CD8-positive, alpha-beta memory T cell (primary cell): ENCODE measurements at regions not wholly inside any gene's neighbourhood (a gene's known extent, or its start where the extent isn't known, plus 50 kb on each side); places are given as distances from the start of the nearest gene placed in this dataset.

Experiments used
- CTCF ChIA-PET: fragments of 350-600 bp; sonication (Branson Sonifier 250); formaldehyde crosslinking; loops from one replicate; lab custom pipeline; 2021; ENCODE audit warnings: antibody characterized with exemption; lab: Charles Lee
- POLR2A ChIA-PET: fragments of 350-600 bp; sonication (Branson Sonifier 250); formaldehyde crosslinking; loops from one replicate; lab custom pipeline; 2021; ENCODE audit warnings: antibody characterized with exemption; lab: Charles Lee
- DNase-seq, 5 donors: peaks; one replicate each; pipeline versions ENCODE4 v3.0.0 to v3.0.0-alpha.2; 2020 to 2022; ENCODE audit warnings: mixed read lengths in 1 of 5
- H3K27ac ChIP-seq: one replicate; pipeline ENCODE4 v1.7.0; 2013; ENCODE audit warnings: low read depth, mild to moderate bottlenecking, low read length, moderate library complexity
- H3K27me3 ChIP-seq: 2 replicates; pipeline ENCODE4 v1.7.0; 2013; ENCODE audit warnings: low read length, mild to moderate bottlenecking; ENCODE audit not compliant: insufficient read depth, poor library complexity, severe bottlenecking
- H3K36me3 ChIP-seq: 2 replicates; pipeline ENCODE4 v1.7.0; 2013; ENCODE audit warnings: mild to moderate bottlenecking, low read length, moderate library complexity; ENCODE audit not compliant: insufficient read depth
- H3K4me1 ChIP-seq: 2 replicates; pipeline ENCODE4 v1.7.0; 2013; ENCODE audit warnings: mild to moderate bottlenecking, low read length, moderate library complexity; ENCODE audit not compliant: insufficient read depth
- H3K4me3 ChIP-seq: 2 replicates; pipeline ENCODE4 v1.7.0; 2013; ENCODE audit warnings: mild to moderate bottlenecking, low read length
- H3K9me3 ChIP-seq: 2 replicates; pipeline ENCODE4 v1.7.0; 2013; ENCODE audit warnings: mild to moderate bottlenecking, low read length
- H3K27ac Mint-ChIP-seq, 8 donors: one replicate each; pipeline ENCODE4 v1.8.0; 2020 to 2021; ENCODE audit warnings: mixed read lengths in 8 of 8, mild to moderate bottlenecking in 6 of 8, inconsistent platforms in 3 of 8, moderate library complexity in 3 of 8
- H3K27me3 Mint-ChIP-seq, 2 donors: one replicate each; pipeline ENCODE4 v1.8.0; 2020 to 2021; ENCODE audit warnings: mixed read lengths in 2 of 2, mild to moderate bottlenecking in 1 of 2, moderate library complexity in 1 of 2
- H3K36me3 Mint-ChIP-seq, 3 donors: one replicate each; pipeline ENCODE4 v1.8.0; 2020 to 2021; ENCODE audit warnings: mixed read lengths in 3 of 3, inconsistent platforms in 1 of 3, mild to moderate bottlenecking in 1 of 3
- H3K4me1 Mint-ChIP-seq, 3 donors: one replicate each; pipeline ENCODE4 v1.8.0; 2020 to 2021; ENCODE audit warnings: mixed read lengths in 3 of 3, inconsistent platforms in 1 of 3, mild to moderate bottlenecking in 1 of 3
- H3K4me3 Mint-ChIP-seq, 7 donors: one replicate each; pipeline ENCODE4 v1.8.0; 2020 to 2021; ENCODE audit warnings: mixed read lengths in 7 of 7, mild to moderate bottlenecking in 6 of 7, moderate library complexity in 4 of 7, inconsistent platforms in 2 of 7
- H3K9me3 Mint-ChIP-seq, 5 donors: one replicate each; pipeline ENCODE4 v1.8.0; 2020 to 2022; ENCODE audit warnings: mixed read lengths in 5 of 5, mild to moderate bottlenecking in 3 of 5, moderate library complexity in 2 of 5, inconsistent platforms in 1 of 5

- no peak overlapping the region for H3K4me3 Mint-ChIP-seq
- no peak for DNase-seq
- H3K9me3 Mint-ChIP-seq, result no peaks in the 10 kb centered on the region
- Histone ChIP-seq H3K36me3 (no peaks in the 10 kb centered on the region), H3K27ac (no peak overlapping the region), H3K4me1 (no peaks in the 10 kb centered on the region), H3K27me3 (no peaks in the 10 kb centered on the region), H3K9me3 (no peaks in the 10 kb centered on the region), H3K4me3 (no peak overlapping the region)
- ChIA-PET CTCF (no interaction called here), POLR2A (no interaction called here)
- peaks cover 10 to 23% of the 10 kb centered on the region in 2 donors for H3K27me3 Mint-ChIP-seq
- H3K4me1 Mint-ChIP-seq, result no peaks in the 10 kb centered on the region
- H3K27ac Mint-ChIP-seq, result no peak overlapping the region
- no peaks in the 10 kb centered on the region for H3K36me3 Mint-ChIP-seq
Observed at GRCh38 chr2:236726701-236727450, 157.3 kb downstream of the ACKR3 start.

- peaks cover 8 to 19% of the 10 kb centered on the region in 2 donors for H3K27me3 Mint-ChIP-seq
- H3K4me1 Mint-ChIP-seq, result no peaks in the 10 kb centered on the region
- H3K9me3 Mint-ChIP-seq, result no peaks in the 10 kb centered on the region
- H3K36me3 Mint-ChIP-seq, result no peaks in the 10 kb centered on the region
- no peak overlapping the region for H3K27ac Mint-ChIP-seq
- H3K4me3 Mint-ChIP-seq, result no peak overlapping the region
- H3K4me1 ChIP-seq, result no peaks in the 10 kb centered on the region
- H3K4me3 ChIP-seq, result no peak overlapping the region
- no peak for DNase-seq
- H3K9me3 ChIP-seq, result no peaks in the 10 kb centered on the region
- POLR2A ChIA-PET, result no interaction called here
- H3K27me3 ChIP-seq, result no peaks in the 10 kb centered on the region
- H3K27ac ChIP-seq, result no peak overlapping the region
- H3K36me3 ChIP-seq, result no peaks in the 10 kb centered on the region
- CTCF ChIA-PET, result no interaction called here
Observed at GRCh38 chr2:236728916-236729670, 159.5 kb downstream of the ACKR3 start.

DNA sequence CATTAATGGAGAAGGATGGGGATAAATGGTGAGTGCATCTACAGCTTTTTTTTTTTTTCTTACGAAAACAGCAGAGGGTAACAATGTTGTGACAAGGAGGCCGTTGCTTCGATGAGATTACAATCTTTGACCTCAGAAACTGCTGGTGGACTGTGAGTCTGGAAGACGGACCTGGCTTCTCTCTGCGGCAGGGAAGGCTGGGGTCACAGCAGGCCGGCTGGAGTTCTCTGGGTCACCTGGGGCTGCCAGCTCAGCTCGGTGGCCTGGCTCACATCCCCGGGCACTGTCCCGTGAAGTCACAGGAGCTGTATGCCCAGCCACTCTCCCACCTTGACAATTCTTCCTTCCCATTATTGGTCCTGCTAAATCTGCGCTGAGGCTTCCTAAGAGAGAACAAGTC, 160.8 kb downstream of the ACKR3 start:
- peaks cover 6 to 27% of the 10 kb centered on the region in 2 donors for H3K27me3 Mint-ChIP-seq
- POLR2A ChIA-PET, result no interaction called here
- H3K4me3 Mint-ChIP-seq, result no peak overlapping the region
- Histone ChIP-seq H3K4me3 (no peak overlapping the region), H3K4me1 (no peaks in the 10 kb centered on the region), H3K27me3 (no peaks in the 10 kb centered on the region), H3K36me3 (no peaks in the 10 kb centered on the region), H3K27ac (no peak overlapping the region), H3K9me3 (no peaks in the 10 kb centered on the region)
- CTCF ChIA-PET, result no interaction called here
- H3K36me3 Mint-ChIP-seq, result no peaks in the 10 kb centered on the region
- DNase-seq, result no peak
- no peaks in the 10 kb centered on the region for H3K9me3 Mint-ChIP-seq
- no peaks in the 10 kb centered on the region for H3K4me1 Mint-ChIP-seq
- H3K27ac Mint-ChIP-seq, result no peak overlapping the region

- H3K36me3 Mint-ChIP-seq, result no peaks in the 10 kb centered on the region
- CTCF ChIA-PET, result no interaction called here
- peaks cover 4 to 19% of the 10 kb centered on the region in 2 donors for H3K27me3 Mint-ChIP-seq
Observed at GRCh38 chr2:236731767-236732580, 162.3 kb downstream of the ACKR3 start.

GRCh38 chr2:236733156-236733555, 163.5 kb downstream of the ACKR3 start:
- Histone ChIP-seq H3K27ac (no peak overlapping the region), H3K27me3 (no peaks in the 10 kb centered on the region), H3K9me3 (no peaks in the 10 kb centered on the region), H3K36me3 (no peaks in the 10 kb centered on the region), H3K4me3 (no peak overlapping the region), H3K4me1 (no peaks in the 10 kb centered on the region)
- POLR2A ChIA-PET, result no interaction called here
- Mint-ChIP-seq H3K4me3 (no peak overlapping the region), H3K9me3 (no peaks in the 10 kb centered on the region), H3K4me1 (no peaks in the 10 kb centered on the region), H3K36me3 (no peaks in the 10 kb centered on the region), H3K27me3 (peaks cover 4 to 19% of the 10 kb centered on the region in 2 donors), H3K27ac (no peak overlapping the region)
- CTCF ChIA-PET, result no interaction called here
- DNase-seq, result no peak

More at GRCh38 chr2:236731767-236732580, 162.3 kb downstream of the ACKR3 start:
- H3K4me3 Mint-ChIP-seq, result no peak overlapping the region
- no peak overlapping the region for H3K27ac ChIP-seq
- POLR2A ChIA-PET, result no interaction called here
- H3K9me3 Mint-ChIP-seq, result no peaks in the 10 kb centered on the region
- no peaks in the 10 kb centered on the region for H3K36me3 ChIP-seq
- no peaks in the 10 kb centered on the region for H3K4me1 ChIP-seq
- DNase-seq, result no peak
- no peaks in the 10 kb centered on the region for H3K27me3 ChIP-seq
- H3K9me3 ChIP-seq, result no peaks in the 10 kb centered on the region
- H3K27ac Mint-ChIP-seq, result no peak overlapping the region
- H3K4me1 Mint-ChIP-seq, result no peaks in the 10 kb centered on the region
- H3K4me3 ChIP-seq, result no peak overlapping the region

DNA sequence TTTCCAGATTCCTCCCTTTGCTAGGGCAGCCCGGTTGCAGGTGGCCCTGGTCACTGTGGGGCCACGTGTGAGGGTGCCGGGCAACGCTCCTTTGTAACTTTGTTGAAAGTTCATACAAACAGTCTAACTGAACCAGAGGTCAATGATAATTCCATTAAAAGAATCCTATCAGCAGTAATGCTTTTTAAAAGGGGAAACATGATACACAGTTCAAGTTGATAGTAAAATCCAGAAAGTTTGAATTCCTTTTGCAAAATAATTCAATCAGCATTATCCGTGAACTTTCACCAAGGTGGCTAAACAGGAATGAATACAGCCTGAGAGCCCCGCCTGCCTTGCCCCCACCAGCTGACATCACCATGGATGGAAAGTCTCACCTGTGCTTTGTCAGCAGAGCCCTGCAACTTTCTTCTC, 166.2 kb downstream of the ACKR3 start:
- H3K36me3 Mint-ChIP-seq, result no peaks in the 10 kb centered on the region
- Histone ChIP-seq H3K27me3 (no peaks in the 10 kb centered on the region), H3K4me1 (no peaks in the 10 kb centered on the region), H3K27ac (no peak overlapping the region), H3K36me3 (no peaks in the 10 kb centered on the region), H3K9me3 (no peaks in the 10 kb centered on the region), H3K4me3 (no peak overlapping the region)
- H3K27me3 Mint-ChIP-seq, result peaks cover 5 to 14% of the 10 kb centered on the region in 2 donors
- H3K4me1 Mint-ChIP-seq, result no peaks in the 10 kb centered on the region
- ChIA-PET CTCF (no interaction called here), POLR2A (no interaction called here)
- no peak for DNase-seq
- no peak overlapping the region for H3K4me3 Mint-ChIP-seq
- no peaks in the 10 kb centered on the region for H3K9me3 Mint-ChIP-seq
- no peak overlapping the region for H3K27ac Mint-ChIP-seq

DNA sequence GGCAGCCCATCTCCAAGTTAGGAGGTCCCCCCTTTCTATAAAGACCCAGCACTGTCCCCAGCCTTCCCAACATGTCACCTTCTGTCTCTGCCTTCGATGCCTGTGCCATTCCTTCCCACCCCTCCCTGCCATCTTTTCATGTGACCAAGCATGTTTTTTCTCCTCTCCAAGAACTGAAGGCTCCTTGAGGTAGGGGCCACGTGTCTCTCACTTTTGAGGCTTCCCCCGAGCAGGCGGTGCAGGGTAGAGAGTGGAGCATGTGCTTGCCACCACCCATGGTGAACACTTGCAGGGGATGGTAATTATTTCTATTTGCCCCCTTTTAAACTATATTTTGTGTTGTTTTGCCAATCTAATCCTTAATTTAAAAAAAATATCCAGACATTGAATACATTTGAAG, 168.4 kb downstream of the ACKR3 start:
- H3K4me1 Mint-ChIP-seq, result no peaks in the 10 kb centered on the region
- Histone ChIP-seq H3K4me3 (no peak overlapping the region), H3K27me3 (no peaks in the 10 kb centered on the region), H3K36me3 (no peaks in the 10 kb centered on the region), H3K27ac (no peak overlapping the region), H3K9me3 (no peaks in the 10 kb centered on the region), H3K4me1 (no peaks in the 10 kb centered on the region)
- ChIA-PET POLR2A (no interaction called here), CTCF (no interaction called here)
- no peak for DNase-seq
- H3K36me3 Mint-ChIP-seq, result no peaks in the 10 kb centered on the region
- peaks cover 5 to 19% of the 10 kb centered on the region in 2 donors for H3K27me3 Mint-ChIP-seq
- no peaks in the 10 kb centered on the region for H3K9me3 Mint-ChIP-seq
- H3K27ac Mint-ChIP-seq, result no peak overlapping the region
- no peak overlapping the region for H3K4me3 Mint-ChIP-seq

DNA sequence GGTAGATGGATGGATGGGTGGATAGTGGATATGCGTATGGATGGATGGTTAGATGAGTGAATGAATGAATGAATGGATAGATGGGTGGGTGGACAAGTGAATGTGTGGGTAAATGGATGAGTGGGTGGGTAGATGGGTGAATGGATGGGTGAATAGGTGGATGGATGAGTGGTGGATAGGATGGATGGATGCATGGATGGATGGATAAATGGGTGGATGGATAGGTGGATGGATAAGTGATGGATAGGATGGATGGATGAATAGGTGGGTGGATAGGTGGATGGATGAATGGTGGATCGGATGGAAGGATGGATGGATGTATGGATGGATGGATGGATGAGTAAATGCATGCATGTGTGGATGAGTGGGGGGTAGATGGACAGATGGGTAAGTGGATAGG, 169.3 kb downstream of the ACKR3 start:
- H3K9me3 ChIP-seq, result no peaks in the 10 kb centered on the region
- no peaks in the 10 kb centered on the region for H3K4me1 ChIP-seq
- Mint-ChIP-seq H3K4me1 (no peaks in the 10 kb centered on the region), H3K27ac (no peak overlapping the region), H3K9me3 (no peaks in the 10 kb centered on the region), H3K27me3 (peaks cover 5 to 19% of the 10 kb centered on the region in 2 donors), H3K4me3 (no peak overlapping the region), H3K36me3 (no peaks in the 10 kb centered on the region)
- ChIA-PET CTCF (no interaction called here), POLR2A (no interaction called here)
- H3K36me3 ChIP-seq, result no peaks in the 10 kb centered on the region
- no peak overlapping the region for H3K4me3 ChIP-seq
- H3K27me3 ChIP-seq, result no peaks in the 10 kb centered on the region
- DNase-seq, result no peak
- H3K27ac ChIP-seq, result no peak overlapping the region
